ENCODE measurements at regions not wholly inside any gene's neighbourhood (a gene's known extent, or its start where the extent isn't known, plus 50 kb on each side); places are given as distances from the start of the nearest gene placed in this dataset.
A peak's percentile ranks its signal among the peaks of the same experiment; 100 is the strongest.

GRCh38 chr12:18895946-18896345, 158.0 kb downstream of the CAPZA3 start:
- H3K4me3 ChIP-seq = no peak overlapping the region
- H3K27ac ChIP-seq (ENCODE audit: extremely low read depth, low read depth, low read length) = peak overlapping the region; percentile 63
- H3K79me2 ChIP-seq (ENCODE audit: control insufficient read depth, insufficient read depth, low read length) = no peaks in the 10 kb centered on the region
- peak overlapping the region in 1 of 2 experiments; percentile 70; a peak in 1 of 4 replicates for H3K9ac ChIP-seq (ENCODE audit: insufficient read depth in 1 of 2, low read depth in 2 of 2, low read length in 2 of 2)
- H3K27me3 ChIP-seq (ENCODE audit: control insufficient read depth in 2 of 2, insufficient read depth in 2 of 2, low read length in 2 of 2) = no peaks in the 10 kb centered on the region
- FAIRE-seq (peak; percentile 67), DNase-seq (ENCODE audit: extremely low read depth in 1 of 4, low spot score in 3 of 4) (peak; percentile 9 to 67 (median 20)), ATAC-seq (peak; percentile 87)
- no TSS peak for BruUV-seq (replicated peaks)
- CTCF ChIA-PET (ENCODE audit: low intra/inter-chr PET ratio) = no interaction called here
- H2AFZ ChIP-seq (ENCODE audit: low read depth, low read length) = peak overlapping the region; percentile 90
- in situ Hi-C loops (cut with MboI) (no loop called here), intact Hi-C loops (cut with micrococcal nuclease) (no loop called here)
- no peaks in the 10 kb centered on the region for H4K20me1 ChIP-seq (replicated peaks; ENCODE audit: control insufficient read depth, insufficient read depth, low read length)
- H3K9me3 ChIP-seq (replicated peaks; ENCODE audit: control insufficient read depth, insufficient read depth, low read depth, low read length) = no peaks in the 10 kb centered on the region
- H3K4me2 ChIP-seq (ENCODE audit: insufficient read depth, low read length) = peak overlapping the region; percentile 55; the same call in 1 of the 2 replicates
- 7% methylated on average over 6 of the region's 7 CpGs for WGBS (ENCODE audit: insufficient coverage, low coverage, missing lambda C conversion rate)
- H3K36me3 ChIP-seq (ENCODE audit: control insufficient read depth, insufficient read depth, low read length) = no peaks in the 10 kb centered on the region
- peaks cover 3 to 9% of the 10 kb centered on the region in 2 experiments; a peak in 4 of 5 replicates for H3K4me1 ChIP-seq (replicated peaks in 1 of 2; ENCODE audit: control insufficient read depth in 2 of 2, insufficient read depth in 2 of 2, low read length in 2 of 2)
- no peaks in the 10 kb centered on the region for H3K9me1 ChIP-seq (ENCODE audit: control insufficient read depth, insufficient read depth, low read length)
- POLR2A ChIA-PET = interaction anchor here (0.6 kb wide), 1 partner anchor 240 kb away, joined by 3 read pairs; no protein-coding TSS in a partner anchor
- TF ChIP-seq, protein P1, sequence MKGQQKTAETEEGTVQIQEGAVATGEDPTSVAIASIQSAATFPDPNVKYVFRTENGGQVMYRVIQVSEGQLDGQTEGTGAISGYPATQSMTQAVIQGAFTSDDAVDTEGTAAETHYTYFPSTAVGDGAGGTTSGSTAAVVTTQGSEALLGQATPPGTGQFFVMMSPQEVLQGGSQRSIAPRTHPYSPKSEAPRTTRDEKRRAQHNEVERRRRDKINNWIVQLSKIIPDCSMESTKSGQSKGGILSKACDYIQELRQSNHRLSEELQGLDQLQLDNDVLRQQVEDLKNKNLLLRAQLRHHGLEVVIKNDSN (CRISPR knock-in tag; IDR thresholded peaks at IDR 0.05) = no peak
- TF ChIP-seq RAD21 (CRISPR knock-in tag; conservative IDR thresholded peaks at IDR 0.05 in 1 of 2, IDR thresholded peaks at IDR 0.05 in 1 of 2) (no peak), PRMT5 (CRISPR knock-in tag; IDR thresholded peaks at IDR 0.05) (no peak), CBX3 (IDR thresholded peaks at IDR 0.05; ENCODE audit: borderline replicate concordance in 1 of 2, low read length in 2 of 2) (no peak), ZNF778 (CRISPR knock-in tag; IDR thresholded peaks at IDR 0.05) (no peak), ZNF449 (CRISPR knock-in tag; IDR thresholded peaks at IDR 0.05) (no peak), TRIM24 (IDR thresholded peaks at IDR 0.05) (peak; percentile 58 to 71; a peak in 3 of 4 replicates), NKRF (IDR thresholded peaks at IDR 0.05; ENCODE audit: borderline replicate concordance) (no peak), ARID1B (IDR thresholded peaks at IDR 0.05) (0 out of 2 replicates have a peak, but pooled peaks have one; percentile 12), HSF4 (CRISPR knock-in tag; IDR thresholded peaks at IDR 0.05; ENCODE audit: borderline replicate concordance) (no peak), RBFOX2 (IDR thresholded peaks at IDR 0.05; ENCODE audit: low read depth, low read length) (peak; percentile 35; the same call in 1 of the 2 replicates), ARID3A (IDR thresholded peaks at IDR 0.05; ENCODE audit: borderline replicate concordance, low read depth, low read length) (no peak), NCOA4 (IDR thresholded peaks at IDR 0.05; ENCODE audit: partially characterized antibody) (no peak), GTF2A2 (tag; IDR thresholded peaks at IDR 0.05) (no peak), KLF13 (tag; IDR thresholded peaks at IDR 0.05; ENCODE audit: borderline replicate concordance, low read depth) (no peak), DDX20 (tag; IDR thresholded peaks at IDR 0.05; ENCODE audit: low read depth) (no peak), POLR2AphosphoS2 (IDR thresholded peaks at IDR 0.05; ENCODE audit: low read length) (no peak), MTF1 (CRISPR knock-in tag; IDR thresholded peaks at IDR 0.05; ENCODE audit: borderline replicate concordance) (no peak)

All from K562 (cell line).